CMK (cell line): ENCODE measurements at regions not wholly inside any gene's neighbourhood (a gene's known extent, or its start where the extent isn't known, plus 50 kb on each side); places are given as distances from the start of the nearest gene placed in this dataset.

ENCODE experiments used
- DNase-seq: peaks from one replicate; pipeline ENCODE4 v3.0.0-alpha.2; 2010; ENCODE audit warnings: low read depth

DNA sequence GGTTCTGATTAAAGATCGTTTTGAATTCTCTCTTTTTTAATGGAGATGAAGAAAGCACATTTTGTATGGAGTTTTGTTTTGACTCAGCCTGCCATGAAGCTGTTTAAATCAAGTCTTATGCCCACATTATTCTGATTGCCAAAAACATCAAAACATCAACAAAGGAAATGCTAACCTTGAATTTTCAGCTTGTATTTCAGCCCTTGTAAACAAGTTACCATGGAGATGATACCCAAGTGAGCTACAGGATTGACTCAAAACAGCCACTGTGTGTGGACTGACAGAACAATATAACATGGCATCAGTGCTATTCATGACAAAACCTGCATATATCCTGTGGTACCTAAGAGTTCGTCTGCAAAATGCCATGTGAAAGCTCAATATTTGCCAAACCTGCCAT lies 1581.0 kb downstream of the MAT2B start:
- DNase-seq = no peak

DNA sequence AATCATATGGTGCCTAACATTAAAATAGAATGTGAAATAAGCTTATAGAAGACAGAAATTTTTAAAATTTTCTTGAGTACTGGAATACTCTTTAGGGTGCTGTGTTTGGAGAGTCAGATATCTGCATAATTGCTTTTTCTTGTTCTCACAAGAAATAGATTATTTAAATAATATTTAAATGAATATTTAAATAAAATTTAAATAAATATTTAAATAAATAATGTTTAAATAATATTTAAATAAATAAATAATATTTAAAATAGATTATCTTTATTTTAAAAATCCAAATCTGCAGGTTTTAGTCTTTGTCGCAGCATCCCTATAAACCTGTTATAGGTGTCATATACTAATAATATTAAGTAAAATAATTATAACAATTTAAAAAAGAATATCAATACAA lies 1589.4 kb downstream of the MAT2B start:
- DNase-seq = no peak

- DNase-seq = no peak
These were observed 1596.3 kb downstream of the MAT2B start for GRCh38 chr5:165101709-165102108.

GRCh38 chr5:165104611-165105010 lies 1599.2 kb downstream of the MAT2B start:
- DNase-seq = no peak

DNA sequence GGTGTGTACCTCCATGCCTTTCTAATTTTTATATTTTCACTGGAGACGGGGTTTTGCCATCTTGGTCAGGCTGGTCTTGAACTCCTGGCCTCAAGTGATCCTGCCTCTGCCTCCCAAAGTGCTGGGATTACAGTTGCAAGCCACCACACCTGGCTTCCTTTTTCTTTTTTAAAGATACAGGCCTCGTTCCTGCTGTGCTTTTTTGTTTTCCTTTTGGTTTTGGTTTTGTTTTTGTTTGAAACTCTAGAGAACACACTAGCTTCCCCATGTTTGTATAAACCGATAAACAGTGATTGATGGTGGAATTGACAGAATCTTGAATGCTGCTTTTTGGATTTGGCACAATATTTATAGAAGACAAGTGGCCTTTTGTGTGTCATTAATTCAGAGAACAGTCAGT lies 1603.4 kb downstream of the MAT2B start:
- DNase-seq = no peak

DNA sequence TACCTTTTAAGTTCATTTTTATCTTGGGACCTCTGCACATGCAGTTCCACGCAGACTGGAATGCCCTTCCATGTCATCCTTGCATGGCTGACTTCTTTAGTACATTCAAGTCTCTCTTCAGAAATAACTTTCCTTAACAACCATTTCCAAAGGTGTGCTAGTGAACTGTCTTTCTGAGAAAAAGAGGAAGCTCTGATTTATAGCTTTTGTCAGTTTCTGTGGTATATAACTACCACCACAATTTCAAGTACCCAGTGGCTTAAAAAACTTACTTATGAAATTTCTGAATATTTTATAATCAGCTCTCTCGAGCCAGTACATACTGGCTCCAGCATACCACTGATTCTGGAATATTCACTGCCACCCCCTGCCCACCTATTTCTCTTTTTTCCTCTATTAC lies 1613.8 kb downstream of the MAT2B start:
- DNase-seq = no peak

GRCh38 chr5:165126598-165126997 lies 1621.2 kb downstream of the MAT2B start:
- DNase-seq = no peak

DNA sequence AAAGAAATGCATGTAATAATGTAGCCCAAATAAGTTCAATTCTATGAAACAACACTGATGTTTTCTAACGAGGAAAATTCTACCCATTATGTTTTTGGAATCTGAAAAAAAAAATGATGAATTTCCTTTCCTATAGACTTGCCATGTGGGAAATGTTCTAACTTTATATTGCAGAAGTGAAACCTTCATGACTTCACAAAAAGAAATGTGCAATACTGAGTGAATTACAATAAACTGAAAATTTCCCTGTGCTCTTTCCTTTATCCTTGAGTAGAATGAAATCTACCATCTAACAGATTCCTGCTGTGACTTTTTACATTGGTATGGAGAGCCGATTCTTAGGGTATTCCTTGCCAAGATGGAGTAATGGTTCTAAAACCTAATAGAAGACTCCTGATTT lies 1622.5 kb downstream of the MAT2B start:
- no peak for DNase-seq

GRCh38 chr5:165130656-165131055 lies 1625.2 kb downstream of the MAT2B start:
- no peak for DNase-seq

DNA sequence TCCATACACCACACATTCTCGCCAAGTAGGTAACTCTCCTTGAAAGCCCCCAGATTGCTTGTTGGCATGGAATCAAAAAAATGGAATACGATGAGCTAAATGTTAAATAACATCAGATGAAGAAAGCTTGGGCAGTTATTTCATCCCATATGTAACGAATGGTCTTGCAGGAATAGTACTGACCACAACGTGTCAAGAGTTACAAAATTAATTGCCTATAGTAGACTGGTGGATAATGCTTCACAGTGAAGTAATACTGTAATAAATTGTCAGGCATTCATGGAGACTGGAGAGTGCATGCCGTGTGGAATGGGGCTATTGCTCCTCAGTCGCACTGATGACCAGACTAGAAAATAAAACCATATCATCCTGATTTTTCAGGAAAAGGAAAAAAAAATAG lies 1628.7 kb downstream of the MAT2B start:
- no peak for DNase-seq

GRCh38 chr5:165135565-165135964 lies 1630.1 kb downstream of the MAT2B start:
- DNase-seq = no peak

DNA sequence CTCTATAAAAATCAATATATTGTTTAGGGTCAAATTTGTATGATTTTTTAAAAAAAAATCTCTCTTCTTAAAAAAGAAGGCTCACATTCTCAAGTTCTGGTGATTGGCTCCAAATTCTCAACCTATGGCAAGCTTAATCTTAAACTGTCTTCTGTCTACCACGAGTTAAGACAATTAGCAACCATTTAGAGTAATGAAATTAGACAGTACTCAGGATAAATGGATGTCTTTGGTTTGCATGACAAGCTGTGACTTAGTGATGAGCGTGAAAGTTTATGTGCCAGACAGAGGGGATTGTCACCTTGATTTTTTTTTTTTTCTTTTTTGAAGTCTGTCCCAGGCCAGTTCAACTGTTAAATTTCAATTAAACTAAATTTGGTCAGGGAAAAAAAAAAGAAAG lies 1632.3 kb downstream of the MAT2B start:
- no peak for DNase-seq

DNA sequence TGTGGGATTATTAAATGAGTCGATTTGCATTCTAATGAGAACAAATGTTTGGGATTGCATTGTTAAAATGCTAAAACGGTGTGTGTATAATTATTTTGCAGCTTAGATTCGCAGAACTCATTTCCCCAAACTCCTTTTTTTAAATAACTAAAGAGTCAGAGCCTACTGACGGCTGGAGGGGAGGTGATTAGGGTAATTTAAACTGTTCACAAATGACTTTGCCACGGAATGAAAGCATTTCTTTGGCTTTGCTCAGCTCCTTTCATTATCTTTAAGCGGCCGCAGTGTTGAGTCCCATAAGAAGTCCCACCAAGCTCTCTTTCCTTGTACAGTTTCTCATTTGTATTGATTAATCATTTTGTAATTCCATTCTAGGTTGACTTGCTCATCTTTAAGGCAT lies 1632.8 kb downstream of the MAT2B start:
- no peak for DNase-seq

DNA sequence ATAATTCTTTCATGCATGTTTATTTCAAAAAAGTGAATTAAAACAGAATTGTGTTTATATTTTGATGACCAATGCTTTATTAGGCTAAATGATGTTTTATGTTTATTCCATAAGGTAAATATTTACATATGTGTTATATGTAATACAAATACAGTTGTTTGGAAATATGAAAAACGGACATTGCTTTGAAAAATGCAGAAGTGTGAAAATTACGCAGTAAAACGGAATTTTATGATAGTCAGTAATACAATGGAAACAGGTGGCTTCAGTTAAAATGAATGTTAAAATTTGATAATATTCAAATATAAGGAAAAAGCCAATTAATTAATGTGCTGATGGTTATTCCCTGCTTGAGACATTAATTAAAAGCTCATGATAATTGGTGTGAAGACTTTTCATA lies 1633.8 kb downstream of the MAT2B start:
- no peak for DNase-seq

DNA sequence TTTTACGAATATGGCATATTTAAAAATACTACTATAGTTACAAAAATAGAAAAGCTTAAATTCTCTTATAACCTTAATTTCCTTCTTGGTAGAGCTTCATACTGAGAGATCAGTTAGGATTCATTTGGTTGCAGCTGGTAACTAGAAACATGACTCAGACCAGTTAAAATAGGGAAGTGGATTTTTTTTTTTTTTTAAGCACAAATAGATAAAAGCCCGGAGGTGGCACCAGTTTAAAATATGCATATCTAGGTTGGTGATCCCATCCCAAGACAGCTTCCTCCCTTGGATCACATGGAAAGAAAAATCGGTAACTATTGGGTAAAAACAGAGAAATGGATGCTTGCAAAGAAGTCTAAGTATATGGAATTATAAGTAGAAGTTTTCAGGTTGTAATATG lies 1634.3 kb downstream of the MAT2B start:
- no peak for DNase-seq

DNA sequence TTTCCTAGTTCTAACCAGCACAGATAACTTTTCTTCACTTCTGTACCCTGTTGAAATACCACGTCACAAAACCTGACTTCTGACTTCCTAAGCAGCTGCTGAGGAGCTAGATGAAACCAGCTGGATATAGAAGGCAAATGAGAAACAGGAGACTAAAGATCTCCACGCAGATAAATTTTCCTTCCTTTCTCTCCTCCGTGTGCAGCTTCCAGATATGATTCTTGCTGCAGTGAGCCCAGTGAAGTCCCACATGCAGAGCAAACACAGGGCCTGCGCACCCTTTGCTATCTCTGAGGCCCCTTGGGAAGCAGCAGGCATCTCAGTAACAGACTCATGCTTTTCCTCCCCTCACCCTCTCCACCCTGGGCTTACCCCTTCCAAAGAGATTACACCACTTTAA lies 1638.3 kb downstream of the MAT2B start:
- peak; percentile 8 for DNase-seq

GRCh38 chr5:165149431-165149830 lies 1644.0 kb downstream of the MAT2B start:
- no peak for DNase-seq

GRCh38 chr5:165152058-165152457 lies 1646.6 kb downstream of the MAT2B start:
- DNase-seq = no peak

DNA sequence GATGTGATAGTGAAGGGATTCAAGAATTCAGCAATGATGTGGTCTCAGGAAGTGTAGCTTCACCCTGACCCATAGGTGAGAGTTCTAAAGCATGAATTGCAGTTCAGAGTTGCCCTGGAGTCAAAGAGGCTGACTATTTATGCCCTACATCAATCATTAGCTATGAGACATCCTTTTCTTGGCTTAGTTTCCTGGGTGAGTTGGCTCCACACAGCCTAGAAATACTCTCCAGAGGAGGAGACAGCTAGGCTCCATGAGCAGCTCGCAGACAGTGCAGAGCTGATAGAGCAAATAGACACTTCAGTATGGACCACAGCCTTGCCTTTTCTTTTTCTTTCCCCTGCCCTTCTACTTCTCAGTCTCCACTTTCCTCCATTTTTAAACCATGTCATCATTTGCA lies 1651.8 kb downstream of the MAT2B start:
- no peak for DNase-seq

GRCh38 chr5:165161204-165161603 lies 1655.8 kb downstream of the MAT2B start:
- no peak for DNase-seq

DNA sequence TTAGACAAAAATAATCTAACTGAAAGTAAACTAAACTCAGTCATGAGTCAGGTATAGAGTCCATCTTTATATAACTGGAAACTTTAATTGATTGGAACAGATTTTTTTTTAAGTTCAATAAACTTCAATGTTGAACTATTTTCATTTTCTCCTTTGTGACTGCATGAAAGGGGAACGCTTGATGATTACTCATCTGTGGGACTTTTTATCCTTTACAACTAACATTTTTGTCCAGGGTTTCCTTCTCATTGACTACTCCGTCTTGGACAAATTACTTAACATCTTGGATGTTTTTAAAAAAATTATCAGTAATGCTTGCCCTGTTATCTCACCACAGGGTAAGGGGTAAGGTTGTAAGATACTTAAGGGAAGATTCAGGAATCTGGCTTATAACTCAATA lies 1658.4 kb downstream of the MAT2B start:
- no peak for DNase-seq

DNA sequence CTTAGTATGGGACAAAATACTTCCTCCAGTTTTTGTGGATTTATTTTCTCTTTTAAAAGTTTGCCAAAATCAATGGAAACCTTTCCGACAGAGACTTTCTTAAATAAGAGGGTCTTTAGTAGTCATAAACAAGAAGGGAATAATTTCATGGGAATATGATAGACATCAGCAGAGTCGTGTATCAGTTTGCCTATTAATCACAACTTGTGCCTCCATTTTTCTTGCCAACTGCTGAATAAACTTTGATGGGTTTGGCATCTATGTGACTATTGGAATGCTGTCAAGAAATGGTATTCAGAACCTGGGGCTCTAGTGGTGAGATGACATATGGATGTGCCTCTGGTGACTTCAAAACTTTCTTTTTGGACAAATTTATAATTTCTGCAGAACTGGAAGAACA lies 1668.2 kb downstream of the MAT2B start:
- no peak for DNase-seq

DNA sequence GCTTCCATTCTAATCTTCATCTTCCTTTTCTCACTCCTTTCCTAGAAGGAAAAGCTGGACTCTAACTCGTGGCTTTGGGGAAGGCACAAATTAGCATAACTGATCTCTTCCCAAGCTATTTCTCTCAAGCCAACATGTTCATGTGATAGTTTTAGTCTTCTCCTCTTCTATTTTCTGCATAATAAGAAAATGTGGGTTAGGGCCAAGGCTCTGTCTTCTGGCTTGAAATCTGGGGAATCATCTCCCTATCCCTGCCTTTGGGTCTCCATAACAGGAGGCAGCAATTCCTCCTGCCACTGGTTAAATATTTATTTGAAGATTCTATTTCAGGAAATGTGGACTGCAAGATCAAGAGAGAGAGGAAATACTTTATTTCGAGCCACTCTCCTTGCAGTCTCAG lies 1669.6 kb downstream of the MAT2B start:
- no peak for DNase-seq

GRCh38 chr5:165184183-165184582 lies 1678.8 kb downstream of the MAT2B start:
- no peak for DNase-seq

DNA sequence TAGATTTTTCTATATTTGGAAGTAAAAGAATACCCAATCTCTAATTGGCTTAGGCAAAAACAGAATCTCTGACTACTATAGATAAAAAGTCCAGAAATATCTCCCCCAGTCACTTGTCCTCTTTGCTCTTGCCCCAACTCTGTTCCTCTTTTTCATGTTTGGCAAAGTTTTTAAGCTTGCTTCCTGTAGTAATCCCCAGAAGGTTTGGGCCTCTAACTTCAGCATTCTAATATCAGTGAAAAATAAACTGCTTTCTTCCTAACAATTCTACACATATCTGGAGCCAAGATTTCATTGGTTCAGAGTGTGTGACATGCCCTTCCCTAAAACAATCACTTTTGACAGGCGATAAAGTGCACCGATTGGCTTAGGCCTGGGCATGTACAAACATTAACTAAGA lies 1680.3 kb downstream of the MAT2B start:
- peak; percentile 39 for DNase-seq
